KMS-11 (cell line): ENCODE measurements at regions not wholly inside any gene's neighbourhood (a gene's known extent, or its start where the extent isn't known, plus 50 kb on each side); places are given as distances from the start of the nearest gene placed in this dataset.

Experiments used
- H2AFZ ChIP-seq: fragments of 200-600 bp; sonication (generic); 2 replicates; pipeline ENCODE4 v1.6.1; 2016; ENCODE audit warnings: antibody characterized with exemption, mixed run types, low read depth
- H3K27ac ChIP-seq: fragments of 200-600 bp; sonication (generic); 2 replicates; pipeline ENCODE4 v1.6.1; 2016; ENCODE audit warnings: mild to moderate bottlenecking, mixed run types
- H3K27me3 ChIP-seq: fragments of 200-600 bp; sonication (generic); 2 replicates; pipeline ENCODE4 v1.6.1; 2017; ENCODE audit warnings: mild to moderate bottlenecking, low read depth, mixed run types, moderate library complexity; ENCODE audit not compliant: insufficient read depth
- H3K36me3 ChIP-seq: fragments of 200-600 bp; sonication (generic); 2 replicates; pipeline ENCODE4 v1.6.1; 2017; ENCODE audit warnings: mild to moderate bottlenecking, mixed run types; ENCODE audit not compliant: insufficient read depth
- H3K4me1 ChIP-seq: fragments of 200-600 bp; sonication (generic); 2 replicates; pipeline ENCODE4 v1.6.1; 2016; ENCODE audit warnings: mild to moderate bottlenecking, low read depth, mixed run types; ENCODE audit not compliant: poor library complexity, severe bottlenecking
- H3K4me2 ChIP-seq: fragments of 200-600 bp; sonication (generic); 2 replicates; pipeline ENCODE4 v1.7.0; 2016; ENCODE audit warnings: mild to moderate bottlenecking, mixed run types
- H3K4me3 ChIP-seq: fragments of 200-600 bp; sonication (generic); IDR thresholded peaks from 2 replicates; pipeline ENCODE4 v1.6.1; 2017; ENCODE audit warnings: low read depth, low read length, mixed read lengths; ENCODE audit not compliant: insufficient read depth
- H3K79me2 ChIP-seq: fragments of 200-600 bp; sonication (generic); 2 replicates; pipeline ENCODE4 v1.6.1; 2016; ENCODE audit warnings: low read depth, mixed run types; ENCODE audit not compliant: insufficient read depth
- H3K9ac ChIP-seq: fragments of 200-600 bp; sonication (generic); 2 replicates; pipeline ENCODE4 v1.6.1; 2016; ENCODE audit warnings: mild to moderate bottlenecking, mixed run types
- H4K20me1 ChIP-seq: fragments of 200-600 bp; sonication (generic); 2 replicates; pipeline ENCODE4 v1.6.1; 2016; ENCODE audit warnings: mild to moderate bottlenecking, mixed run types; ENCODE audit not compliant: insufficient read depth
- TF ChIP-seq, protein P1 (sequence below): fragments of 200-600 bp; sonication (generic); conservative IDR thresholded peaks from 2 replicates; pipeline ENCODE4 v1.6.1; 2017; ENCODE audit warnings: low read depth, mild to moderate bottlenecking, antibody characterized with exemption, low read length, moderate library complexity, mixed read lengths

- H4K20me1 ChIP-seq = no peaks in the 10 kb centered on the region
- no peak overlapping the region for H3K4me2 ChIP-seq
- H3K36me3 ChIP-seq = no peaks in the 10 kb centered on the region
- H3K79me2 ChIP-seq = no peaks in the 10 kb centered on the region
- H3K27ac ChIP-seq = no peak overlapping the region
- H2AFZ ChIP-seq = no peak overlapping the region
- H3K4me3 ChIP-seq = no peak overlapping the region
- H3K9ac ChIP-seq = no peak overlapping the region
- no peaks in the 10 kb centered on the region for H3K4me1 ChIP-seq
- no peaks in the 10 kb centered on the region for H3K27me3 ChIP-seq
- TF ChIP-seq, protein P1, sequence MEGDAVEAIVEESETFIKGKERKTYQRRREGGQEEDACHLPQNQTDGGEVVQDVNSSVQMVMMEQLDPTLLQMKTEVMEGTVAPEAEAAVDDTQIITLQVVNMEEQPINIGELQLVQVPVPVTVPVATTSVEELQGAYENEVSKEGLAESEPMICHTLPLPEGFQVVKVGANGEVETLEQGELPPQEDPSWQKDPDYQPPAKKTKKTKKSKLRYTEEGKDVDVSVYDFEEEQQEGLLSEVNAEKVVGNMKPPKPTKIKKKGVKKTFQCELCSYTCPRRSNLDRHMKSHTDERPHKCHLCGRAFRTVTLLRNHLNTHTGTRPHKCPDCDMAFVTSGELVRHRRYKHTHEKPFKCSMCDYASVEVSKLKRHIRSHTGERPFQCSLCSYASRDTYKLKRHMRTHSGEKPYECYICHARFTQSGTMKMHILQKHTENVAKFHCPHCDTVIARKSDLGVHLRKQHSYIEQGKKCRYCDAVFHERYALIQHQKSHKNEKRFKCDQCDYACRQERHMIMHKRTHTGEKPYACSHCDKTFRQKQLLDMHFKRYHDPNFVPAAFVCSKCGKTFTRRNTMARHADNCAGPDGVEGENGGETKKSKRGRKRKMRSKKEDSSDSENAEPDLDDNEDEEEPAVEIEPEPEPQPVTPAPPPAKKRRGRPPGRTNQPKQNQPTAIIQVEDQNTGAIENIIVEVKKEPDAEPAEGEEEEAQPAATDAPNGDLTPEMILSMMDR = no peak
Measured at GRCh38 chr3:168506589-168506988, 410.9 kb upstream of the GOLIM4 start.

GRCh38 chr3:168501570-168501969 is 405.8 kb upstream of the GOLIM4 start:
- no peaks in the 10 kb centered on the region for H3K79me2 ChIP-seq
- no peak overlapping the region for H2AFZ ChIP-seq
- no peak overlapping the region for H3K27ac ChIP-seq
- H3K4me1 ChIP-seq = peaks cover 7% of the 10 kb centered on the region
- no peaks in the 10 kb centered on the region for H3K27me3 ChIP-seq
- TF ChIP-seq, protein P1 = no peak
- no peak overlapping the region for H3K4me2 ChIP-seq
- H4K20me1 ChIP-seq = no peaks in the 10 kb centered on the region
- H3K36me3 ChIP-seq = no peaks in the 10 kb centered on the region
- H3K4me3 ChIP-seq = no peak overlapping the region
- no peak overlapping the region for H3K9ac ChIP-seq

GRCh38 chr3:168498194-168498593 is 402.5 kb upstream of the GOLIM4 start:
- TF ChIP-seq, protein P1 = no peak
- H3K79me2 ChIP-seq = no peaks in the 10 kb centered on the region
- H4K20me1 ChIP-seq = no peaks in the 10 kb centered on the region
- H3K4me3 ChIP-seq = no peak overlapping the region
- no peak overlapping the region for H3K9ac ChIP-seq
- H3K36me3 ChIP-seq = no peaks in the 10 kb centered on the region
- no peaks in the 10 kb centered on the region for H3K27me3 ChIP-seq
- H2AFZ ChIP-seq = no peak overlapping the region
- H3K27ac ChIP-seq = no peak overlapping the region
- H3K4me1 ChIP-seq = peaks cover 7% of the 10 kb centered on the region
- no peak overlapping the region for H3K4me2 ChIP-seq

DNA sequence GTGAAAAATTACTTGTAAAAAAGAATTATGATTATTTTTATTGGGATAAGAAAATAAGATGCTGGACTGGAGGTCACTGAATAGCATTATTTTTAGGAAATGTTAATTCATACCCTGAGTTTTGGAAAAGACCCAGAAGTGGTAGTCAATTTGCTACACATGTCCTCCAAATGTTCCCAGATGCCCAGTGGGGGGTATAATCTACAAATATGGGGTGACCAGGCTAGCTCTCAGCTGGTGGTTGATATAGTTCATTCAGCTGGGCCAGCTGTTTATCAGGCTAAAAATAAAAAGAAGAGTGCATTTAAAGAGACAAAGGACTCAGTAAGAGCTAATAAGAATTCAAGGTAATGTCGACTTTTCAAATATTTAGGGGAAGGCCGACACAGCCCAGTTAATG is 402.0 kb upstream of the GOLIM4 start:
- Histone ChIP-seq H3K36me3 (no peaks in the 10 kb centered on the region), H3K4me3 (no peak overlapping the region), H3K27ac (no peak overlapping the region), H2AFZ (no peak overlapping the region), H3K79me2 (no peaks in the 10 kb centered on the region), H3K4me2 (no peak overlapping the region), H3K4me1 (peaks cover 7% of the 10 kb centered on the region), H4K20me1 (no peaks in the 10 kb centered on the region), H3K9ac (no peak overlapping the region), H3K27me3 (no peaks in the 10 kb centered on the region)
- TF ChIP-seq, protein P1 = no peak

GRCh38 chr3:168497183-168497582 is 401.5 kb upstream of the GOLIM4 start:
- no peak overlapping the region for H3K4me2 ChIP-seq
- peaks cover 7% of the 10 kb centered on the region for H3K4me1 ChIP-seq
- H2AFZ ChIP-seq = no peak overlapping the region
- no peaks in the 10 kb centered on the region for H3K79me2 ChIP-seq
- no peaks in the 10 kb centered on the region for H4K20me1 ChIP-seq
- TF ChIP-seq, protein P1 = no peak
- H3K27ac ChIP-seq = no peak overlapping the region
- H3K36me3 ChIP-seq = no peaks in the 10 kb centered on the region
- no peaks in the 10 kb centered on the region for H3K27me3 ChIP-seq
- no peak overlapping the region for H3K9ac ChIP-seq
- H3K4me3 ChIP-seq = no peak overlapping the region
